HFFc6 (cell line): ENCODE measurements at regions not wholly inside any gene's neighbourhood (a gene's known extent, or its start where the extent isn't known, plus 50 kb on each side); places are given as distances from the start of the nearest gene placed in this dataset.
A peak's percentile ranks its signal among the peaks of the same experiment; 100 is the strongest.

Source experiments
- DNase-seq: peaks from one replicate; pipeline ENCODE4 v3.0.0-alpha.2; 2018
- H3K27ac Mint-ChIP-seq: 2 replicates; pipeline ENCODE4 v1.8.0; 2020; ENCODE audit warnings: mild to moderate bottlenecking, mixed read lengths
- H3K27me3 Mint-ChIP-seq: 2 replicates; pipeline ENCODE4 v1.8.0; 2021; ENCODE audit warnings: mild to moderate bottlenecking, moderate library complexity, mixed read lengths; ENCODE audit not compliant: insufficient read depth
- H3K36me3 Mint-ChIP-seq: 2 replicates; pipeline ENCODE4 v1.8.0; 2021; ENCODE audit warnings: low read depth, mixed read lengths
- H3K4me1 Mint-ChIP-seq: 2 replicates; pipeline ENCODE4 v1.8.0; 2020; ENCODE audit warnings: low read depth, mixed read lengths
- H3K4me3 Mint-ChIP-seq: 2 replicates; pipeline ENCODE4 v1.8.0; 2020; ENCODE audit warnings: mild to moderate bottlenecking, moderate library complexity, mixed read lengths
- H3K9me3 Mint-ChIP-seq: 2 replicates; pipeline ENCODE4 v1.8.0; 2020; ENCODE audit warnings: mild to moderate bottlenecking, mixed read lengths
- CTCF ChIP-seq: fragments of 200-600 bp; sonication (generic); IDR thresholded peaks from 2 replicates; pipeline ENCODE4 v1.5.0; 2021; ENCODE audit warnings: antibody characterized with exemption, mild to moderate bottlenecking

- peaks cover 5% of the 10 kb centered on the region; the same call in 1 of the 2 replicates for H3K36me3 Mint-ChIP-seq
- no peaks in the 10 kb centered on the region for H3K27me3 Mint-ChIP-seq
- no peak for DNase-seq
- H3K27ac Mint-ChIP-seq: peak overlapping the region; percentile 84
- peaks cover 4% of the 10 kb centered on the region; the same call in 1 of the 2 replicates for H3K9me3 Mint-ChIP-seq
- H3K4me1 Mint-ChIP-seq: peaks cover 72% of the 10 kb centered on the region
- TF ChIP-seq CTCF: no peak
- H3K4me3 Mint-ChIP-seq: peak overlapping the region; percentile 75
These were observed 210.4 kb downstream of the ANKRD60 start for GRCh38 chr20:58017970-58018530.

GRCh38 chr20:58017231-58017969 is 211.1 kb downstream of the ANKRD60 start:
- Mint-ChIP-seq H3K4me1 (peaks cover 68% of the 10 kb centered on the region), H3K27me3 (no peaks in the 10 kb centered on the region; the same call in 1 of the 2 replicates), H3K27ac (peak overlapping the region; percentile 84), H3K9me3 (peaks cover 4% of the 10 kb centered on the region; the same call in 1 of the 2 replicates), H3K4me3 (peak overlapping the region; percentile 75), H3K36me3 (peaks cover 5% of the 10 kb centered on the region; the same call in 1 of the 2 replicates)
- TF ChIP-seq CTCF: no peak
- DNase-seq: peak; percentile 74

GRCh38 chr20:58016779-58017178 is 211.7 kb downstream of the ANKRD60 start:
- H3K9me3 Mint-ChIP-seq: peaks cover 4% of the 10 kb centered on the region; the same call in 1 of the 2 replicates
- peak overlapping the region; percentile 75 for H3K4me3 Mint-ChIP-seq
- H3K27me3 Mint-ChIP-seq: no peaks in the 10 kb centered on the region; the same call in 1 of the 2 replicates
- peaks cover 5% of the 10 kb centered on the region; the same call in 1 of the 2 replicates for H3K36me3 Mint-ChIP-seq
- no peak for DNase-seq
- H3K27ac Mint-ChIP-seq: peak overlapping the region; percentile 84
- peaks cover 66% of the 10 kb centered on the region for H3K4me1 Mint-ChIP-seq
- TF ChIP-seq CTCF: no peak

- Mint-ChIP-seq H3K36me3 (peaks cover 5% of the 10 kb centered on the region; the same call in 1 of the 2 replicates), H3K27ac (no peak overlapping the region), H3K4me3 (no peak overlapping the region), H3K27me3 (peaks cover 3% of the 10 kb centered on the region), H3K9me3 (peaks cover 4% of the 10 kb centered on the region; the same call in 1 of the 2 replicates), H3K4me1 (peaks cover 47% of the 10 kb centered on the region)
- TF ChIP-seq CTCF: no peak
- DNase-seq: no peak
These were observed 213.7 kb downstream of the ANKRD60 start for GRCh38 chr20:58014628-58015315.

- TF ChIP-seq CTCF: no peak
- no peak overlapping the region for H3K4me3 Mint-ChIP-seq
These were observed 215.5 kb downstream of the ANKRD60 start for GRCh38 chr20:58012731-58013510.

More at GRCh38 chr20:58012731-58013510, 215.5 kb downstream of the ANKRD60 start:
- H3K36me3 Mint-ChIP-seq: peaks cover 5% of the 10 kb centered on the region; the same call in 1 of the 2 replicates
- peaks cover 4% of the 10 kb centered on the region; the same call in 1 of the 2 replicates for H3K9me3 Mint-ChIP-seq
- H3K27ac Mint-ChIP-seq: no peak overlapping the region
- no peak for DNase-seq
- peaks cover 29% of the 10 kb centered on the region for H3K4me1 Mint-ChIP-seq
- peaks cover 3% of the 10 kb centered on the region for H3K27me3 Mint-ChIP-seq
